GM12875 (cell line): ENCODE measurements at regions not wholly inside any gene's neighbourhood (a gene's known extent, or its start where the extent isn't known, plus 50 kb on each side); places are given as distances from the start of the nearest gene placed in this dataset.

Experiments
- H3K4me3 ChIP-seq: one replicate; pipeline ENCODE4 v1.5.1; 2011; ENCODE audit warnings: low read depth, low read length, control low read depth
- TF ChIP-seq, protein P1 (sequence below): IDR thresholded peaks from 2 replicates; pipeline ENCODE4 v1.5.1; 2011; ENCODE audit warnings: low read depth, mild to moderate bottlenecking, control low read depth, inconsistent platforms, low read length, moderate library complexity, borderline replicate concordance; ENCODE audit not compliant: insufficient read depth

DNA sequence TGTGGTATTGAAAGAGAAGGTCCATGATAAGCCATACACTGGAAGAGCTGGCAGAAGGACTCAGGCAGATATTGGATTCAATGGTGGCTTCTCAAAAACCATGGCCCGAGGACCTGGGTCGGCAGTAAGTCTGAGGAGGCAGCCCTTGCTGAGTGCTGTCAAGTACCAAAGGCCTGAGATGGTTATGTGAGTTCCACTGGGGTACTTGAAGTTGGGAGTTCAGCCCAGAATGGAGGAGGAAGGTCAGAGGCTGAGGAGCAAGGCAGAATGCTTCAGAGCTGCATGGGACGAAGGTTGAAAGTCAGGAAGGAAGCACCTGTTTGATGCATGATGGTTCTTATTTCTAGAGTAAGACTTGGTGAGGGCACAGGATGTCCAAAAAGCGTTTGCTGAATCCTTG is 194.9 kb downstream of the DIRAS2 start:
- TF ChIP-seq, protein P1, sequence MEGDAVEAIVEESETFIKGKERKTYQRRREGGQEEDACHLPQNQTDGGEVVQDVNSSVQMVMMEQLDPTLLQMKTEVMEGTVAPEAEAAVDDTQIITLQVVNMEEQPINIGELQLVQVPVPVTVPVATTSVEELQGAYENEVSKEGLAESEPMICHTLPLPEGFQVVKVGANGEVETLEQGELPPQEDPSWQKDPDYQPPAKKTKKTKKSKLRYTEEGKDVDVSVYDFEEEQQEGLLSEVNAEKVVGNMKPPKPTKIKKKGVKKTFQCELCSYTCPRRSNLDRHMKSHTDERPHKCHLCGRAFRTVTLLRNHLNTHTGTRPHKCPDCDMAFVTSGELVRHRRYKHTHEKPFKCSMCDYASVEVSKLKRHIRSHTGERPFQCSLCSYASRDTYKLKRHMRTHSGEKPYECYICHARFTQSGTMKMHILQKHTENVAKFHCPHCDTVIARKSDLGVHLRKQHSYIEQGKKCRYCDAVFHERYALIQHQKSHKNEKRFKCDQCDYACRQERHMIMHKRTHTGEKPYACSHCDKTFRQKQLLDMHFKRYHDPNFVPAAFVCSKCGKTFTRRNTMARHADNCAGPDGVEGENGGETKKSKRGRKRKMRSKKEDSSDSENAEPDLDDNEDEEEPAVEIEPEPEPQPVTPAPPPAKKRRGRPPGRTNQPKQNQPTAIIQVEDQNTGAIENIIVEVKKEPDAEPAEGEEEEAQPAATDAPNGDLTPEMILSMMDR = no peak
- H3K4me3 ChIP-seq = no peak overlapping the region

DNA sequence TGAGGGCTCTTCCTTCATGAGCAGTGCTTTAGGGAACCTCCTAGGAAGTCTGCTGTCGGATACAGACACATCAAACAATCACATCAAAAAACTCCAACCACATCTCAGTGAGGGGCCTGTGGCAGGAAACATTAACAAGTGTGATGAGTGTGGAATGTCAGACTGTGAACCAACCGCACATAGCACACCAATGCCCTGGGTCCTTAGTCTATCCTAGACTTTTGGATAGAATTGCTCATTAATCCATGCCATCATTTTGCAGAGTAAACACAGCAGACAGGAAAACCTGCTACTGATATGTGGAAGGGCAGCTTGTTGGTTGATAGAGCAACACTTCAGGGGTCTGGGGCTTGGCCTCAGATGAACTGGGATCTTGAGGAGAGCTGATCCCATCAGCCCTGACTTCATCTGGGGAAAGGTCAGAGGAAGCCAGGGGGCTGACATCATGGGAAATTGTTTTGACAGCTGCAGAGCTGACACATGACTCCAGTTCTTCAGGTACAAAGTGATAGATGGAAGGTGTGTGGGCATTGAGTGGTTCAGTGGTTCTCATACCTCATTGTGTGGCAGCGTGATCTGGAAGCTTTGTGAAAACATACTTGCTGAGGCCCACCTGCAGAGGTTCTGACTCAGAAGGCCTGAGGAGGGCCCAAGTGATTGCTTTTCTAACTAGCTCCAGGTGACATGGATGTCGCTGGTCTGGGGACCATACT is 193.3 kb downstream of the DIRAS2 start:
- TF ChIP-seq, protein P1 = no peak
- H3K4me3 ChIP-seq = no peak overlapping the region

DNA sequence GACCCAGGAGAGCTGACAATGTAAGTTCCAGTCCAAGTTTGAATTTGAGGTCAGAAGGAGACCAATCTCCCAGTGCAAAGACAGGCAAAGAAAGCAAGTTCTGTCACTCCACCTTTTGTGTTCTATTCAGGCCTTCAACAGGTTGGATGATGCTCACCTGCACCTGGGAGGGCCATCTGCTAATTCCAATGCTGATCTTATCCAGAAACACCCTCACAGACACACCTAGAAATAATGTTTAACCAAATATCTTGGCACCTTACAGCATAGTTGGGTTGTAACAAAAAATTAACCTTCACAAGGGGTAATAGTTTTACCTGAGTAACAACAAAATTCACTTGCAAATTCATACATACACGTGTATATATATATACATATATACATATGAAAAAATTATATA is 190.8 kb downstream of the DIRAS2 start:
- TF ChIP-seq, protein P1 = no peak
- H3K4me3 ChIP-seq = no peak overlapping the region

DNA sequence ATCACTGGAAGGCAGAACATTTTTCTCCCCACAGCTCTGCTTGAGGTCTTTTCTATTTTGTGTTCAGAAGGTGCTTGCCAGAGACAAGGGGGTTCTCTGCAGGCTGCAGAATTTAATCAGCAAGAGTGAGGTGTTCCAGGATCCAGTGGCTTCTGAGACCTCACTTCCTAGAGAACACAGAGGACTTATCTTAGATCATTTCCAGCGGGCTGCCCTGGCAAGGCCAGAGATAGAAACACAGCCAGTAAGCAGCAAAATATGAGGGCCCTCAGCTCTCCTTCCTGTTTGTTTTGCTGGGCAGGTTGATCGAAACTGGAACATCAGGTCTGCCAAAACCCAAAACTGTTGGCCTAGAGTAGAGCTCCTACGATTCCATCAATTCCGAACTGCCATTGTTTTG is 187.3 kb downstream of the DIRAS2 start:
- no peak overlapping the region for H3K4me3 ChIP-seq
- TF ChIP-seq, protein P1 = no peak

DNA sequence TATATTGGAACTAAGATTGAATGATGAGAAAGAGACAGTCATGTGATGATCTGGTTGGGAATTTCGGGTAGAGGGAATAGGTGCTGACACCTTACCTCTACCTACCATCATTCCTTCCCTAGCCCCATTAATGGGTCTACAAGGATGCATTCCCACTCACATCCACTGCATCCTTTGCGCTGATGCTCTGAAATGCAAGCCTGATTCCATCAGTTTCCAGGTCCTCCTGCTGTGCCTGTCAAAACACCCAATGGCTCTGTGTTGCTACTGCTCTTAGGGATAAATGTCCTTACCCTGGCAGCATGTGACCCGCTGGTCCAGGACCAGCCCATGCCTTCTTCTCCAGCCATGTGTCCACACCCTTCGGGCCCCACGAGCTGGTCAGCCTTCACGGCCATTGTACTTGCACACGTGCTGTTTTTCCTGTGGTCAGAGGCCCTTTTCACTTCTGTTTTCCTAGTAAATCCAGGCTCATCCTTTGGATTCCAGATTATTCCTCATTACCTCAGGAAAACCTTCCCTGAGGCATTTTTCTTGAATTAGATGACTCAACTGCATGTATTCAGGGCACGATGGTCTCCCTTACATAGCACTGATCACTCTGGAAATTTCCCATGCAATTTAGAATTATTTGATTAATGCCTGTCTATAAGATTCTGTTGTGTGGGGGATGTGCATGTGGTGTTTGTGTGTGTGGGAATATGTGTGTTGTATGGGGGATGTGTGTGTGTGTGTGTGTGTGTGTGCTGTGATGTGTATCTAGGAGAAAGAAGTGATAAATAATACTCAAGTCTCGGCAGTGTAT is 185.0 kb downstream of the DIRAS2 start:
- H3K4me3 ChIP-seq = no peak overlapping the region
- TF ChIP-seq, protein P1 = no peak

DNA sequence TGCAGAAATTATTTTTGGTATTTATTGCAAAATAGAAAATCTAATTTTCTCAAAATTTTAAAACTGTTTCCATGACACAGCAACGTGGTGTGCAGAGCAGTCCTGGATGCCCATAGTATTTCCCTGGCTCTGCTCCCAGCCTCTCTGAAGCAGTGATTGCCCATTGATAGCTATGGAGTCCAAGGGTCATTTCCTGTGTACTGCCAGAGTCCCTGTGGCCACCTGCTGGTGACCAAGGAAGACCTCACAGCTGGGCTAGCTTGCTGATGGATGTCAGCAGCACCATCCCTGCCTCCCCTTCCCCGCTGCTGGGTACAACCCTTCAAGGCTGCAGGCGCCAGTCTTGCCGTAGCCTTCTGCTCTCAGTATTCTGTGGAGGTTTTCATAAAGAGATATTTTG is 184.1 kb downstream of the DIRAS2 start:
- no peak overlapping the region for H3K4me3 ChIP-seq
- TF ChIP-seq, protein P1 = no peak

DNA sequence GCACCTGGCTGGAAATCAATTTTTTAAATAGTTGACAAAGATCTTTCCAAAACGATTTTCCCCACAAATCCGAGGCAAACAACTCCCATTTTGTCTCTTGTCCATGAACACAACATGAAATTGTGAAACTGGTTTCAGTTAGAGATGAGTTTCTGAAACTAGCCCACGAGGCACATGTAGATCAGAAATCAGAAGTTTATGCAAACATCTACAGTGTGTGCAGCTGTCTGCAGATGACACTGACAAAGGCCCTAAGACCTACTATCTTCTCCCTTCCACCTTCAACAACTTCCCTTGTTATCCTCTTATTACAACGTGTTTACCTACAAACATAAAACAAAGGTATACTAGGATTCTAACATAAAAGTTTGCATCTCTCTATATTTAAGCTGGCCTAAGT is 183.3 kb downstream of the DIRAS2 start:
- no peak overlapping the region for H3K4me3 ChIP-seq
- TF ChIP-seq, protein P1 = no peak
